RWPE2 (cell line): ENCODE measurements at regions not wholly inside any gene's neighbourhood (a gene's known extent, or its start where the extent isn't known, plus 50 kb on each side); places are given as distances from the start of the nearest gene placed in this dataset.

ENCODE experiments used
- ATAC-seq: fragments of 200-7000 bp; cut with Tn5 transposase; 3 replicates; pipeline ENCODE4 v1.9.1; 2021; ENCODE audit warnings: low read depth
- DNase-seq: peaks from one replicate; pipeline ENCODE4 v3.0.0-alpha.2; 2020; ENCODE audit warnings: low spot score
- H3K27ac ChIP-seq: fragments of 450-650 bp; 2 replicates; pipeline ENCODE4 v1.5.1; 2017; ENCODE audit warnings: mild to moderate bottlenecking; ENCODE audit not compliant: poor library complexity, severe bottlenecking
- H3K27me3 ChIP-seq: fragments of 250-450 bp; sonication (Bioruptor Pico); 2 replicates; pipeline ENCODE4 v1.5.1; 2021; ENCODE audit warnings: mild to moderate bottlenecking, moderate library complexity; ENCODE audit not compliant: insufficient read depth, poor library complexity, severe bottlenecking
- H3K36me3 ChIP-seq: fragments of 250-450 bp; sonication (Bioruptor Pico); 2 replicates; pipeline ENCODE4 v1.5.1; 2020; ENCODE audit warnings: low read depth, mild to moderate bottlenecking, moderate library complexity
- H3K4me1 ChIP-seq: fragments of 250-450 bp; sonication (Bioruptor Pico); 2 replicates; pipeline ENCODE4 v1.5.1; 2021; ENCODE audit warnings: mild to moderate bottlenecking, moderate library complexity; ENCODE audit not compliant: insufficient read depth, poor library complexity, severe bottlenecking
- H3K4me3 ChIP-seq: fragments of 250-450 bp; sonication (Bioruptor Pico); 2 replicates; pipeline ENCODE4 v1.5.1; 2021; ENCODE audit warnings: mild to moderate bottlenecking, moderate library complexity; ENCODE audit not compliant: severe bottlenecking
- H3K9me3 ChIP-seq: fragments of 250-450 bp; sonication (Bioruptor Pico); 2 replicates; pipeline ENCODE4 v1.5.1; 2021; ENCODE audit warnings: mild to moderate bottlenecking, moderate library complexity; ENCODE audit not compliant: severe bottlenecking
- CTCF ChIP-seq: fragments of 450-650 bp; IDR thresholded peaks from one replicate; pipeline ENCODE4 v1.5.1; 2017; ENCODE audit warnings: mild to moderate bottlenecking, moderate library complexity; ENCODE audit not compliant: poor library complexity, severe bottlenecking

GRCh38 chr2:58540681-58541080 lies 299.6 kb upstream of the FANCL start:
- no peaks in the 10 kb centered on the region for H3K4me1 ChIP-seq
- no peaks in the 10 kb centered on the region for H3K27me3 ChIP-seq
- H3K36me3 ChIP-seq = no peaks in the 10 kb centered on the region
- ATAC-seq = no peak
- no peaks in the 10 kb centered on the region for H3K9me3 ChIP-seq
- H3K27ac ChIP-seq = no peak overlapping the region
- DNase-seq = no peak
- TF ChIP-seq CTCF = no peak
- H3K4me3 ChIP-seq = no peak overlapping the region

- TF ChIP-seq CTCF = no peak
- no peak for ATAC-seq
- Histone ChIP-seq H3K4me3 (no peak overlapping the region), H3K4me1 (no peaks in the 10 kb centered on the region), H3K27me3 (no peaks in the 10 kb centered on the region), H3K36me3 (no peaks in the 10 kb centered on the region), H3K27ac (no peak overlapping the region), H3K9me3 (no peaks in the 10 kb centered on the region)
- no peak for DNase-seq
Measured at GRCh38 chr2:58539973-58540372, 298.8 kb upstream of the FANCL start.

- H3K36me3 ChIP-seq = no peaks in the 10 kb centered on the region
- H3K4me3 ChIP-seq = no peak overlapping the region
- H3K4me1 ChIP-seq = no peaks in the 10 kb centered on the region
- DNase-seq = no peak
- no peak overlapping the region for H3K27ac ChIP-seq
- no peaks in the 10 kb centered on the region for H3K9me3 ChIP-seq
- ATAC-seq = no peak
- TF ChIP-seq CTCF = no peak
- H3K27me3 ChIP-seq = no peaks in the 10 kb centered on the region
Measured at GRCh38 chr2:58535990-58536389, 294.9 kb upstream of the FANCL start.

- TF ChIP-seq CTCF = no peak
- Histone ChIP-seq H3K27me3 (no peaks in the 10 kb centered on the region), H3K4me3 (no peak overlapping the region), H3K4me1 (no peaks in the 10 kb centered on the region), H3K36me3 (no peaks in the 10 kb centered on the region), H3K9me3 (no peaks in the 10 kb centered on the region), H3K27ac (no peak overlapping the region)
- DNase-seq (no peak), ATAC-seq (no peak)
Measured at GRCh38 chr2:58535182-58535581, 294.1 kb upstream of the FANCL start.

GRCh38 chr2:58533376-58533775 lies 292.3 kb upstream of the FANCL start:
- no peak for DNase-seq
- ATAC-seq = no peak
- H3K9me3 ChIP-seq = no peaks in the 10 kb centered on the region
- no peak overlapping the region for H3K27ac ChIP-seq
- H3K36me3 ChIP-seq = no peaks in the 10 kb centered on the region
- no peak for TF ChIP-seq CTCF
- no peaks in the 10 kb centered on the region for H3K4me1 ChIP-seq
- no peaks in the 10 kb centered on the region for H3K27me3 ChIP-seq
- no peak overlapping the region for H3K4me3 ChIP-seq
